Stimulated activated CD4-positive, alpha-beta T cell treated with anti-CD3 and anti-CD28 coated beads, Interleukin-4, amount 100 ng/mL, for 4 hours (primary cell): ENCODE measurements at regions not wholly inside any gene's neighbourhood (a gene's known extent, or its start where the extent isn't known, plus 50 kb on each side); places are given as distances from the start of the nearest gene placed in this dataset.
A peak's percentile ranks its signal among the peaks of the same experiment; 100 is the strongest.
"Not testable (repeated sequence)": the region's sequence is repeated elsewhere in the genome, so short reads cannot be mapped to it uniquely, and the experiment has no call there.

ENCODE experiments used
- DNase-seq, 2 experiments: peaks; one replicate each; pipeline ENCODE4 v3.0.0-alpha.2; 2020

GRCh38 chr7:97928844-97929243, 56.6 kb upstream of the ASNS start:
- DNase-seq, result not testable (repeated sequence)

- peak; percentile 49 to 74 for DNase-seq
Measured at GRCh38 chr7:97927790-97928748, 55.9 kb upstream of the ASNS start.
